A549 (cell line): ENCODE measurements at regions not wholly inside any gene's neighbourhood (a gene's known extent, or its start where the extent isn't known, plus 50 kb on each side); places are given as distances from the start of the nearest gene placed in this dataset.

ENCODE experiments used
- ATAC-seq, 2 experiments: fragments of 200-7000 bp in 1 of 2; fragments of >200 bp in 1 of 2; cut with Nextera tagmentation in 1 of 2; cut with Tn5 transposase in 1 of 2; 3 replicates each; pipeline versions ENCODE4 v1.8.0 to v1.9.1; 2018 to 2020; ENCODE audit warnings: mild to moderate bottlenecking in 1 of 2, moderate library complexity in 1 of 2
- CTCF ChIA-PET: fragments of 300-600 bp; sonication (Branson Sonifier 250); formaldehyde crosslinking; extraction: SDS; loops from one replicate; lab custom pipeline; 2021; ENCODE audit warnings: antibody characterized with exemption, inconsistent platforms; lab: Yijun Ruan, JAX
- POLR2A ChIA-PET: fragments of 350-600 bp; formaldehyde crosslinking; extraction: SDS; loops from one replicate; lab custom pipeline; 2021; ENCODE audit warnings: antibody characterized with exemption, inconsistent platforms; lab: Yijun Ruan, JAX
- DNase-seq, 2 experiments: peaks; one replicate each; pipeline versions ENCODE4 v3.0.0 to v3.0.0-alpha.2; 2011 to 2016; ENCODE audit warnings: low read depth in 1 of 2, low spot score in 1 of 2
- FAIRE-seq: peaks from 2 replicates; lab custom pipeline; 2011; peaks lifted over from hg19 to GRCh38; lab: Jason Lieb, UNC
- H3K27ac ChIP-seq, 2 experiments: fragments of >200 bp; sonication (Bioruptor Twin); formaldehyde crosslinking; 3 replicates each; pipeline ENCODE4 v1.5.1; 2016 to 2017
- H3K4me1 ChIP-seq: fragments of >200 bp; sonication (Bioruptor Twin); formaldehyde crosslinking; 3 replicates; pipeline ENCODE4 v1.6.1; 2016
- H3K4me2 ChIP-seq: fragments of >200 bp; sonication (Bioruptor Twin); formaldehyde crosslinking; 3 replicates; pipeline ENCODE4 v1.6.1; 2016
- H3K4me3 ChIP-seq: fragments of >200 bp; sonication (Bioruptor Twin); formaldehyde crosslinking; 3 replicates; pipeline ENCODE4 v1.5.1; 2016
- H3K9me3 ChIP-seq: fragments of >200 bp; sonication (Bioruptor Twin); formaldehyde crosslinking; 3 replicates; pipeline ENCODE4 v1.6.1; 2016
- BCL3 ChIP-seq: fragments of >200 bp; sonication (Bioruptor Twin); formaldehyde crosslinking; IDR thresholded peaks from 3 replicates; pipeline ENCODE4 v1.6.1; 2016
- BHLHE40 ChIP-seq: IDR thresholded peaks from 2 replicates; pipeline ENCODE4 v1.6.1; 2012; ENCODE audit warnings: low read depth, low read length, inconsistent platforms
- CBX2 ChIP-seq: fragments of 200-600 bp; sonication (generic); IDR thresholded peaks from 2 replicates; pipeline ENCODE4 v1.6.1; 2016; ENCODE audit warnings: low read depth, mild to moderate bottlenecking, borderline replicate concordance
- CBX8 ChIP-seq: fragments of 200-600 bp; sonication (generic); IDR thresholded peaks from 2 replicates; pipeline ENCODE4 v1.6.1; 2016
- CEBPB ChIP-seq, 2 experiments: fragments of >200 bp in 1 of 2; sonication (Bioruptor Twin) in 1 of 2; formaldehyde crosslinking in 1 of 2; IDR thresholded peaks; 2 replicates each; pipeline ENCODE4 v1.6.1; 2012 to 2016
- CTCF ChIP-seq: fragments of >200 bp; sonication (Bioruptor Twin); formaldehyde crosslinking; IDR thresholded peaks from 3 replicates; pipeline ENCODE4 v1.5.1; 2016
- EHF ChIP-seq: fragments of 250-450 bp; sonication (Bioruptor Pico); IDR thresholded peaks from 2 replicates; pipeline ENCODE4 v1.5.0; 2020; ENCODE audit warnings: mild to moderate bottlenecking
- EP300 ChIP-seq, 2 experiments: fragments of >200 bp; sonication (Bioruptor Twin); formaldehyde crosslinking; IDR thresholded peaks; 2 replicates in 1 of 2; 3 replicates in 1 of 2; pipeline ENCODE4 v1.6.1; 2016 to 2017
- ESRRA ChIP-seq: fragments of 150-350 bp; IDR thresholded peaks from 2 replicates; pipeline ENCODE4 v1.6.1; 2014; ENCODE audit warnings: mild to moderate bottlenecking, low read length, borderline replicate concordance
- FOSB ChIP-seq: fragments of 250-450 bp; sonication (Bioruptor Pico); IDR thresholded peaks from 2 replicates; pipeline ENCODE4 v1.5.0; 2020; ENCODE audit warnings: mild to moderate bottlenecking, moderate library complexity
- FOSL2 ChIP-seq, 2 experiments: fragments of 450-650 bp in 1 of 2; fragments of >200 bp in 1 of 2; sonication (Bioruptor Twin) in 1 of 2; formaldehyde crosslinking; IDR thresholded peaks; 2 replicates each; pipeline versions ENCODE4 v1.5.0 to v1.6.1; 2016 to 2020; ENCODE audit warnings: mild to moderate bottlenecking in 1 of 2, moderate library complexity in 1 of 2
- HEYL ChIP-seq: fragments of 250-450 bp; sonication (Bioruptor Pico); IDR thresholded peaks from 2 replicates; pipeline ENCODE4 v1.8.0; 2021; ENCODE audit warnings: mild to moderate bottlenecking, moderate library complexity
- HMGXB4 ChIP-seq: fragments of 250-450 bp; sonication (Bioruptor Pico); IDR thresholded peaks from 2 replicates; pipeline ENCODE4 v1.5.0; 2021; ENCODE audit warnings: mild to moderate bottlenecking, moderate library complexity, borderline replicate concordance
- HOXA7 ChIP-seq: fragments of 250-450 bp; sonication (Bioruptor Pico); IDR thresholded peaks from 2 replicates; pipeline ENCODE4 v1.5.0; 2020; ENCODE audit warnings: mild to moderate bottlenecking, moderate library complexity
- HOXB13 ChIP-seq: fragments of 250-450 bp; sonication (Bioruptor Pico); IDR thresholded peaks from 2 replicates; pipeline ENCODE4 v1.5.0; 2020; ENCODE audit warnings: low read depth, mild to moderate bottlenecking, moderate library complexity
- HOXB5 ChIP-seq: fragments of 250-450 bp; sonication (Bioruptor Pico); IDR thresholded peaks from 2 replicates; pipeline ENCODE4 v1.5.0; 2020; ENCODE audit warnings: mild to moderate bottlenecking, moderate library complexity
- JUNB ChIP-seq: fragments of >200 bp; sonication (Bioruptor Twin); formaldehyde crosslinking; IDR thresholded peaks from 2 replicates; pipeline ENCODE4 v1.6.1; 2016
- KDM1A ChIP-seq: fragments of 200-600 bp; sonication (generic); IDR thresholded peaks from 2 replicates; pipeline ENCODE4 v1.6.1; 2016; ENCODE audit warnings: low read depth, mild to moderate bottlenecking
- MAFK ChIP-seq: fragments of 450-650 bp; IDR thresholded peaks from 2 replicates; pipeline ENCODE4 v1.6.1; 2014; ENCODE audit not compliant: partially characterized antibody
- MYC ChIP-seq: IDR thresholded peaks from 2 replicates; pipeline ENCODE4 v1.6.1; 2012; ENCODE audit warnings: mild to moderate bottlenecking, inconsistent platforms, low read length, improper control_type of control experiment, borderline replicate concordance
- NFE2L2 ChIP-seq: fragments of 150-350 bp; conservative IDR thresholded peaks from 2 replicates; pipeline ENCODE4 v1.6.1; 2014; ENCODE audit warnings: low read length
- NPAS2 ChIP-seq: fragments of 250-450 bp; sonication (Bioruptor Pico); IDR thresholded peaks from 2 replicates; pipeline ENCODE4 v1.8.0; 2022; ENCODE audit warnings: mild to moderate bottlenecking, moderate library complexity, borderline replicate concordance
- POLR2AphosphoS2 ChIP-seq: conservative IDR thresholded peaks from 2 replicates; pipeline ENCODE4 v1.6.1; 2012; ENCODE audit warnings: low read length, improper control_type of control experiment, inconsistent platforms
- RARB ChIP-seq: fragments of 250-450 bp; sonication (Bioruptor Pico); IDR thresholded peaks from 2 replicates; pipeline ENCODE4 v1.8.0; 2021; ENCODE audit warnings: mild to moderate bottlenecking, moderate library complexity
- RCOR1 ChIP-seq: fragments of 150-350 bp; IDR thresholded peaks from 2 replicates; pipeline ENCODE4 v1.6.1; 2014; ENCODE audit warnings: antibody characterized with exemption, low read length, low read depth
- SREBF2 ChIP-seq: fragments of 450-650 bp; IDR thresholded peaks from 2 replicates; pipeline ENCODE4 v1.6.1; 2014; ENCODE audit warnings: mild to moderate bottlenecking, moderate library complexity
- TP53 ChIP-seq: fragments of 250-450 bp; sonication (Bioruptor Pico); IDR thresholded peaks from 2 replicates; pipeline ENCODE4 v1.5.0; 2021; ENCODE audit warnings: mild to moderate bottlenecking, moderate library complexity
- ZC3H11A ChIP-seq: fragments of 450-650 bp; IDR thresholded peaks from 2 replicates; pipeline ENCODE4 v1.6.1; 2014; ENCODE audit warnings: antibody characterized with exemption, mild to moderate bottlenecking
- ZFP36 ChIP-seq: fragments of 450-650 bp; IDR thresholded peaks from 2 replicates; pipeline ENCODE4 v1.6.1; 2014; ENCODE audit warnings: borderline replicate concordance; ENCODE audit not compliant: partially characterized antibody
- ZNF302 ChIP-seq: fragments of 250-450 bp; sonication (Bioruptor Pico); IDR thresholded peaks from 2 replicates; pipeline ENCODE4 v1.9.0; 2021; ENCODE audit warnings: inconsistent platforms, mild to moderate bottlenecking, moderate library complexity
- WGBS: methylation state at CpG from one replicate; pipeline ENCODE4 v1.1.6; 2017; ENCODE audit errors: missing lambda C conversion rate; 5-methylcytosine and 5-hydroxymethylcytosine counted together
- TF ChIP-seq, protein P1 (sequence below): IDR thresholded peaks from 2 replicates; pipeline ENCODE4 v1.6.1; 2012; ENCODE audit warnings: low read depth, borderline replicate concordance

GRCh38 chr3:106423321-106424225, 554.8 kb upstream of the CBLB start:
- TF ChIP-seq CBX8 = no peak
- no peak for TF ChIP-seq ZNF302 (CRISPR knock-in tag)
- TF ChIP-seq RCOR1 = no peak
- TF ChIP-seq HEYL (CRISPR knock-in tag) = no peak
- TF ChIP-seq ZC3H11A = no peak
- TF ChIP-seq CTCF = no peak
- no peak for TF ChIP-seq NFE2L2
- no peak for TF ChIP-seq POLR2AphosphoS2
- no peak for TF ChIP-seq HOXA7 (CRISPR knock-in tag)
- no peak for TF ChIP-seq SREBF2
- TF ChIP-seq KDM1A = no peak
- no peak for TF ChIP-seq FOSL2 (IDR thresholded peaks at IDR 0.05)
- no peak for TF ChIP-seq FOSL2 (CRISPR knock-in tag; IDR thresholded peaks at IDR 0.05)
- TF ChIP-seq MAFK = no peak
- TF ChIP-seq TP53 = no peak
- no peak for TF ChIP-seq RARB (CRISPR knock-in tag)
- TF ChIP-seq ZFP36 = no peak
- TF ChIP-seq BCL3 = no peak
- no peak for TF ChIP-seq MYC
- TF ChIP-seq CEBPB (IDR thresholded peaks at IDR 0.05) = no peak
- 43% methylated on average over 7 of the region's 7 CpGs for WGBS
- Histone ChIP-seq H3K9me3 (no peaks in the 10 kb centered on the region), H3K27ac (no peak overlapping the region), H3K4me2 (no peak overlapping the region), H3K4me3 (no peak overlapping the region), H3K4me1 (peaks cover 18% of the 10 kb centered on the region)
- no peak for FAIRE-seq
- ChIA-PET CTCF (interaction anchor here (0.9 kb wide), 1 partner anchor 640 kb away, joined by 3 read pairs; no protein-coding TSS in a partner anchor), POLR2A (no interaction called here)
- DNase-seq = no peak
- no peak for ATAC-seq

GRCh38 chr3:106425026-106425425, 556.2 kb upstream of the CBLB start:
- POLR2A ChIA-PET = no interaction called here
- ATAC-seq = no peak
- TF ChIP-seq JUNB = no peak
- TF ChIP-seq BHLHE40 = no peak
- TF ChIP-seq, protein P1, sequence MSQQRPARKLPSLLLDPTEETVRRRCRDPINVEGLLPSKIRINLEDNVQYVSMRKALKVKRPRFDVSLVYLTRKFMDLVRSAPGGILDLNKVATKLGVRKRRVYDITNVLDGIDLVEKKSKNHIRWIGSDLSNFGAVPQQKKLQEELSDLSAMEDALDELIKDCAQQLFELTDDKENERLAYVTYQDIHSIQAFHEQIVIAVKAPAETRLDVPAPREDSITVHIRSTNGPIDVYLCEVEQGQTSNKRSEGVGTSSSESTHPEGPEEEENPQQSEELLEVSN = no peak
- no peak for TF ChIP-seq FOSB
- no peak for TF ChIP-seq HOXB13
- TF ChIP-seq KDM1A = no peak
- no peak for TF ChIP-seq EP300 (IDR thresholded peaks at IDR 0.05)
- TF ChIP-seq HMGXB4 (CRISPR knock-in tag) = no peak
- no peak for TF ChIP-seq EHF (CRISPR knock-in tag)
- TF ChIP-seq HOXB5 (CRISPR knock-in tag) = no peak
- no peak for TF ChIP-seq NPAS2 (CRISPR knock-in tag)
- TF ChIP-seq ESRRA = no peak
- TF ChIP-seq ZNF302 (CRISPR knock-in tag) = no peak
- TF ChIP-seq HOXA7 (CRISPR knock-in tag) = no peak
- TF ChIP-seq CBX2 = no peak
- TF ChIP-seq RCOR1 = no peak
- no peak for TF ChIP-seq FOSL2 (IDR thresholded peaks at IDR 0.05)
- TF ChIP-seq FOSL2 (CRISPR knock-in tag; IDR thresholded peaks at IDR 0.05) = no peak

More at GRCh38 chr3:106425026-106425425, 556.2 kb upstream of the CBLB start:
- CTCF ChIA-PET = interaction anchor here (1.2 kb wide), 1 partner anchor 9 kb away, joined by 3 read pairs; no protein-coding TSS in a partner anchor
- DNase-seq (no peak), FAIRE-seq (no peak)
- peaks cover 26% of the 10 kb centered on the region for H3K4me1 ChIP-seq
- no peaks in the 10 kb centered on the region for H3K9me3 ChIP-seq
- 45% methylated on average over 2 of the region's 2 CpGs for WGBS
- 0 out of 3 replicates have a peak overlapping the region, but pooled peaks have one; percentile 17 for H3K4me2 ChIP-seq
- H3K27ac ChIP-seq = peak overlapping the region in 1 of 2 experiments; percentile 49; a peak in 1 of 6 replicates
- H3K4me3 ChIP-seq = no peak overlapping the region
